WERI-Rb-1 (cell line): ENCODE measurements at regions not wholly inside any gene's neighbourhood (a gene's known extent, or its start where the extent isn't known, plus 50 kb on each side); places are given as distances from the start of the nearest gene placed in this dataset.
"Not testable (repeated sequence)": the region's sequence is repeated elsewhere in the genome, so short reads cannot be mapped to it uniquely, and the experiment has no call there.

Source experiments
- DNase-seq: peaks from one replicate; pipeline ENCODE4 v3.0.0-alpha.2; 2020
- H3K27ac ChIP-seq: fragments of 250-450 bp; sonication (Bioruptor Pico); 2 replicates; pipeline ENCODE4 v1.5.1; 2020; ENCODE audit warnings: mild to moderate bottlenecking, moderate library complexity
- H3K27me3 ChIP-seq: fragments of 250-450 bp; sonication (Bioruptor Pico); 2 replicates; pipeline ENCODE4 v1.5.1; 2021; ENCODE audit warnings: mild to moderate bottlenecking, low read depth, moderate library complexity; ENCODE audit not compliant: insufficient read depth, severe bottlenecking
- H3K36me3 ChIP-seq: fragments of 250-450 bp; sonication (Bioruptor Pico); 2 replicates; pipeline ENCODE4 v1.5.1; 2020; ENCODE audit warnings: mild to moderate bottlenecking, moderate library complexity
- H3K4me3 ChIP-seq: 2 replicates; pipeline ENCODE4 v1.5.1; 2011; ENCODE audit warnings: low read depth, mild to moderate bottlenecking, control low read depth, low read length
- H3K9me3 ChIP-seq: fragments of 250-450 bp; sonication (Bioruptor Pico); 2 replicates; pipeline ENCODE4 v1.5.1; 2021; ENCODE audit warnings: mild to moderate bottlenecking, moderate library complexity; ENCODE audit not compliant: severe bottlenecking
- CTCF ChIP-seq: IDR thresholded peaks from 2 replicates; pipeline ENCODE4 v1.5.1; 2011; ENCODE audit warnings: low read depth, mild to moderate bottlenecking, control low read depth, inconsistent platforms, low read length

DNA sequence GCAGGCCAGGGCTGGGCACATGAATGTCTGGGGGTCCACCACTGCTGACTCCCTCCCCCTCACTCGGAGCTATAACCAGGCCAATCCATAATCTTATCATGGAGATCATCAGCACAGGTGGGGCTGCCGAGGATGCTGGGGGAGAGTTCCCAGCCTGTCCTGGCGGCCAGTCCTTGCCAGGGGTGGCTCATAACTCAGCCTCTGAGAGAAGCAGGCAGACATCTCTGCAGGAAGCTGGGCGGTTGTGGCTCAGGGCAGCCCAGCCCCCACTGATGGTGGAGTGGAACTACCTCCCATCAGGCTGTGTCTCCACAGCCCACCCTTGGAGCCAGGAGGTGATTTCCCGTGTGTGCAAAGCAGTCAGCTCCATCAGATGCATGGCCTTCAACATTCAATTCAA, 109.4 kb upstream of the ZNF92 start:
- Histone ChIP-seq H3K4me3 (no peak overlapping the region), H3K36me3 (peaks cover under 1% of the 10 kb centered on the region; the same call in 1 of the 2 replicates), H3K9me3 (no peaks in the 10 kb centered on the region), H3K27me3 (no peaks in the 10 kb centered on the region), H3K27ac (no peak overlapping the region)
- DNase-seq = no peak
- TF ChIP-seq CTCF = no peak

DNA sequence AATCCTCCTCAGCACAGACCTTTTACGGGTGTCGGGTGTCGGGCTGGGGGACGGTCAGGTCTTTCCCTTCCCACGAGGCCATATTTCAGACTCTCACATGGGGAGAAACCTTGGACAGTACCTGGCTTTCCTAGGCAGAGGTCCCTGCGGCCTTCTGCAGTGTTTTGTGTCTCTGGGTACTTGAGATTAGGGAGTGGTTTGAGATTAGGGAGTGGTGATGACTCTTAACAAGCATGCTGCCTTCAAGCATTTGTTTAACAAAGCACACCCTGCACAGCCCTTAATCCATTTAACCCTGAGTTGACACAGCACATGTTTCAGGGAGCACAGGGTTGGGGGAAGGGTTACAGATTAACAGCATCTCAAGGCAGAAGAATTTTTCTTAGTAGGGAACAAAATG, 113.0 kb upstream of the ZNF92 start:
- peak overlapping the region; percentile 82 for H3K27ac ChIP-seq
- H3K27me3 ChIP-seq, H3K4me3 ChIP-seq, H3K36me3 ChIP-seq, H3K9me3 ChIP-seq: not testable (repeated sequence)
- peak; percentile 71 for DNase-seq

- not testable (repeated sequence) for H3K36me3 ChIP-seq, H3K9me3 ChIP-seq, H3K27ac ChIP-seq, DNase-seq, H3K4me3 ChIP-seq, H3K27me3 ChIP-seq
These were observed 113.7 kb upstream of the ZNF92 start for GRCh38 chr7:65259864-65260525.

GRCh38 chr7:65254061-65254460, 119.6 kb upstream of the ZNF92 start:
- no peak for TF ChIP-seq CTCF
- Histone ChIP-seq H3K4me3 (no peak overlapping the region), H3K36me3 (no peaks in the 10 kb centered on the region), H3K27ac (no peak overlapping the region), H3K9me3 (no peaks in the 10 kb centered on the region), H3K27me3 (no peaks in the 10 kb centered on the region)
- DNase-seq = no peak

- Histone ChIP-seq H3K27ac (peak overlapping the region; percentile 90), H3K36me3 (no peaks in the 10 kb centered on the region), H3K9me3 (no peaks in the 10 kb centered on the region), H3K27me3 (no peaks in the 10 kb centered on the region), H3K4me3 (peak overlapping the region; percentile 43)
- TF ChIP-seq CTCF = no peak
- peak; percentile 86 for DNase-seq
These were observed 121.6 kb upstream of the ZNF92 start for GRCh38 chr7:65251851-65252620.

DNA sequence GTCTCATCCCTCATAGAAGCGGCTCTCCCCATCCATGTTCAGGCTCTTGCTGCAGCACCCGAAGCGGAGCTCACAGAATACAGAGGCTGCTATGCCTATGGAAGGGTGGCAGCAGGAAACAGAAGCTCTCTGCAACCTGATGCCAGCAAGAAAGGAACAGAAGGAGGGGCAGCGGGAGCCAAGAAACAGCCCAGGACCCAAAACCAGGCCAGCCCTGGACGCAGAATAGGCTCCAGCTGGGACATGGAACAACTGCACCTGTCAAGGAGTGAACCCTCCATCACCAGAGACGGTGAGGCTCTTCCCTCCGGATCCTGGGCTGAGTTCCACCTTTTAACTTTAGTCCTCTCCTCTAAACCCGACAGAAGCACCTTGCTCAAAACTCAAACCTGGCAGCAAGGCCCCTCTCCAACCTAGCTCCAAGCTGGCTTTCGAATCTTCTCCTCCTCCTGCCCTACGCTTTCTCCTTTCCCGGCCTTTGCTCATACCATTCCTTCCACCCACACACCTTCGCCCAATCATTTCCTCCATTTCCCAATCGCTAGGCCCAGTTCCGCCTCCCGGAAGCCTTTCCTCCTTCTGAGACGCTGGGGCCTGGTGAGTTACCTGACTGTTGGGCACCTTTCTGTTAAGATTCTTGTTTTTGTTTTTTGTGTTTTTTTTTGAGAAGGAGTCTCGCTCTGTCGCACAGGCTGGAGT, 122.8 kb upstream of the ZNF92 start:
- Histone ChIP-seq H3K9me3 (no peaks in the 10 kb centered on the region), H3K27me3 (no peaks in the 10 kb centered on the region), H3K27ac (no peak overlapping the region), H3K4me3 (no peak overlapping the region), H3K36me3 (no peaks in the 10 kb centered on the region)
- no peak for TF ChIP-seq CTCF
- no peak for DNase-seq
